Activated T-helper 2 cell treated with anti-CD3 and anti-CD28 coated beads, Interferon-gamma antibody, Interleukin-2, Interleukin-4, amounts not matched to agents 10 μg/mL and 5 μg/mL and 100 μg/mL, durations not matched to agents 14 hours and 24 hours and 36 hours (primary cell): ENCODE measurements at regions not wholly inside any gene's neighbourhood (a gene's known extent, or its start where the extent isn't known, plus 50 kb on each side); places are given as distances from the start of the nearest gene placed in this dataset.
"Not testable (repeated sequence)": the region's sequence is repeated elsewhere in the genome, so short reads cannot be mapped to it uniquely, and the experiment has no call there.

Experiments used
- DNase-seq: peaks from one replicate; pipeline ENCODE4 v3.0.0; 2021; ENCODE audit warnings: low spot score
- H3K27ac Mint-ChIP-seq: one replicate; pipeline ENCODE4 v1.8.0; 2021; ENCODE audit warnings: mixed read lengths
- H3K27me3 Mint-ChIP-seq: one replicate; pipeline ENCODE4 v1.8.0; 2021; ENCODE audit warnings: low read depth, mixed read lengths
- H3K36me3 Mint-ChIP-seq: one replicate; pipeline ENCODE4 v1.8.0; 2021; ENCODE audit warnings: low read depth, mixed read lengths
- H3K4me1 Mint-ChIP-seq: one replicate; pipeline ENCODE4 v1.8.0; 2021; ENCODE audit warnings: low read depth, mixed read lengths
- H3K4me3 Mint-ChIP-seq: one replicate; pipeline ENCODE4 v1.8.0; 2021; ENCODE audit warnings: low read depth, mild to moderate bottlenecking, moderate library complexity, mixed read lengths
- H3K9me3 Mint-ChIP-seq: one replicate; pipeline ENCODE4 v1.8.0; 2021; ENCODE audit warnings: mixed read lengths
- intact Hi-C: fragments of 100-400 bp; cut with micrococcal nuclease; formaldehyde crosslinking; loops from one replicate; pipeline ENCODE4 v1.15.1; 2023

DNA sequence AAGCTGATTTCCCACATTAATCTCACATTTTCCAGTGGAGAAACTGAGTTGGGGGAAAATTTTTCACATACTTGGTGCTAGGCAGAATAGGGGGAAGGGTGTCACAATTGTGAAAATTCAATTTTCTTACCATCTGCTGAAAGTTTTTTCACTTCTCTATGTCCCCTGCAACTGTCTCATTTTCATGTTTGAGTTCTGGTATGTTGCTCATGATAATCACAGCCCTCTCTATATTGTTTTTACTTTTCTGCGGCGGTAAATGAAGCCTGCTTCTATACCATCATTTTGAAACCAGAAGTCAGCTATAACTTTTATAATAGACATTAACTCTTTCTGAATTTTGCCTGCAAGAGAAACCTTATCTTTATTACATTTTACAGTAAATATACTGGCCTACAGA, 1664.5 kb downstream of the EFNA5 start:
- peaks cover 14% of the 10 kb centered on the region for H3K9me3 Mint-ChIP-seq
- H3K4me3 Mint-ChIP-seq = no peak overlapping the region
- no peaks in the 10 kb centered on the region for H3K36me3 Mint-ChIP-seq
- H3K4me1 Mint-ChIP-seq = no peaks in the 10 kb centered on the region
- intact Hi-C loops = no loop called here
- no peaks in the 10 kb centered on the region for H3K27me3 Mint-ChIP-seq
- DNase-seq = no peak
- H3K27ac Mint-ChIP-seq = no peak overlapping the region

DNA sequence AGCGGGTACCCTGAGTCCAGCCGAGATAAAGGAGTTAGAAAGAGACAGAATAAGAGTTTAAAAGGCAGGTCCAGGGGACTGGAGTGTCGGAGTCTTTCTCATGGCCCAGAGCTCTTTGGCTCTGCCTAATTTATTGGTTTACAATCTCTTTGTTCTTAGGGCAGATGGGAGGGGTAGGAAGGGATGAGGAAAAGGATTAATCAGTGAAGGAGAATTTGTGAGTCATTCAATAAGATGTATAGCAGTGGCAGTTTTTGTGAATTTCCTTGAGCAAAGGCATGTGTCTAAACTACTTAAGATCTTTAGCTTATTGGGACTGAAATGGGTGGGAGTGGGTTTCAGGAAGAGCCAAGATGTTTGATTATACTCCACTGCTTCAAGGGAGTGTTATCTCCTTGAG, 1671.7 kb downstream of the EFNA5 start:
- peaks cover 27% of the 10 kb centered on the region for H3K9me3 Mint-ChIP-seq
- intact Hi-C loops, H3K36me3 Mint-ChIP-seq, H3K4me1 Mint-ChIP-seq, H3K4me3 Mint-ChIP-seq, DNase-seq, H3K27me3 Mint-ChIP-seq, H3K27ac Mint-ChIP-seq: not testable (repeated sequence)

DNA sequence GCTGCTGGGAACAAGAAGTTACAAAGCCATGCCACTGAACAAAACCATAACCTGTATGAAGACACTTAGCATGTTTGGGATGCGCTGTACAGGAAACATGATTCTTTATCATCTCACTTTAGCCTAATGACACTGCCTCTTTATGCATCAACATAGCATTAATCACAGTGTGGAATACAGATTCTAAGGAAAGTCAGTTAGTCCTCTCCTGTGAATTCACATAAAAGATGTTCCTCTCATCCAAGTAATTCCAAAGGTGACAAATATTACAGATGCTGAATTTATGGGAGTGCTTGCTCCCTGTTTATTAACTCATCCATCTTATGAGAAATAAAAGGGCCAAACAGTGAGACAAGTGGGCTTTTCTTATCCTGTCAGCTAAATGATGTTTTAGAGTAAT, 1677.7 kb downstream of the EFNA5 start:
- Mint-ChIP-seq H3K4me3 (no peak overlapping the region), H3K9me3 (no peaks in the 10 kb centered on the region), H3K36me3 (no peaks in the 10 kb centered on the region), H3K27ac (no peak overlapping the region), H3K4me1 (no peaks in the 10 kb centered on the region), H3K27me3 (no peaks in the 10 kb centered on the region)
- no peak for DNase-seq
- intact Hi-C loops = no loop called here

DNA sequence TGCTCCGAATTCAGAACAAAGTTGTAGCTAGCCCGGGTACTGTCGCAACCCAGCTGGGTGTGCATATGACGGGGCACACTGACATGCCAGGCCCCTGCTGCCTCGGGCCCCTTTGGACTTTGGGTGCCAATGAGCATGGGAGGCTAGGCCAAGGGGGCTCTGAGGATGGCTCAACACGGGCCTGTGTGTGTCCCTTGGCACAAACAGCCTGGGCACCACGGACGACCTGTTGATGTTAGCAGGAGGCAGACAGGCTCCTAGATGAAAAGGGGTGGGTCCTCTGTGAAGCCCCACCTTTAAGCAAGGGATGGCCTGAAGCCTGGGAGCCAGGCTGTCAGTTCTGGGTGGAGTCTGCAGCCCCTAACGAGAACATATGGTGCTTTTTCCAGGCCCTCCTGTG, 1688.2 kb downstream of the EFNA5 start:
- peaks cover 15% of the 10 kb centered on the region for H3K9me3 Mint-ChIP-seq
- no peak overlapping the region for H3K4me3 Mint-ChIP-seq
- H3K36me3 Mint-ChIP-seq = no peaks in the 10 kb centered on the region
- no peaks in the 10 kb centered on the region for H3K27me3 Mint-ChIP-seq
- no peaks in the 10 kb centered on the region for H3K4me1 Mint-ChIP-seq
- intact Hi-C loops = no loop called here
- no peak for DNase-seq
- no peak overlapping the region for H3K27ac Mint-ChIP-seq

DNA sequence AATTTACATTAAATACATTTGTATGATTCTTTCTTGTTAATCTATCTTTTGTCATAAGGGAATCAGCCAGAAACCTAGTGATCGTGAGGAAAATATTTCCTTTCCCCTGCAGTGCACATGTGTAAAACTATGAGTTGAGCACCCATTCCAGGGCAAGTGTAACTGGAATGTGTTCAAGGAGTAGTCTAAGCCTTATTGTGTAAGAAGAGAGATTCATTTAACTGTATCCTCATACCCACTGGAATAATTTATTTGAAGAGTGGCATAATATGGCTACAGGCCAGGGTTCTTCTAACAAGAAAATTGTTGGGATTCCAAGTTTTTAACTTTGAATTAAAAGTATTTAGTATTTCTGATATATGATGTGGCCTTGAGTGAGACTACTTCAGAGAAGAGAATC, 1692.7 kb downstream of the EFNA5 start:
- Mint-ChIP-seq H3K4me1 (no peaks in the 10 kb centered on the region), H3K27me3 (no peaks in the 10 kb centered on the region), H3K9me3 (peaks cover 19% of the 10 kb centered on the region), H3K4me3 (no peak overlapping the region), H3K27ac (no peak overlapping the region), H3K36me3 (no peaks in the 10 kb centered on the region)
- intact Hi-C loops = no loop called here
- no peak for DNase-seq

DNA sequence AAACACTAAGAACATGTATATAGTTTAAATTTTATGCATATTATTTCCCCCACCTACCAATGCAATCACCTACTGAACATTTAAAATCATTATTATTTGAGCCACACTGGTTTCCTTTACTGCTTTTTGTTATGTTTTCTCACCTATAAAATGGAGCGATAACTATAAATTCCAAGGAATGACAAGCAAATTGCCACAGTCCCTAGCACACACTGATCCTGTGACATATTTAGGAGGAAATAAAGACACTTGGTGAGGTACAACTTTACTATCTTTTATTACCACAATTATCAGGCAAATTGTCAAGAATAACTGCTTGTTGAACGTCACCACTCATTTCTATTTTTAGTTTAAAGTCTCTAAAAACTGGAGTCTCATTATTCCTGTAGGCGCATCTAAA, 1693.6 kb downstream of the EFNA5 start:
- intact Hi-C loops = no loop called here
- H3K9me3 Mint-ChIP-seq = peaks cover 19% of the 10 kb centered on the region
- no peaks in the 10 kb centered on the region for H3K4me1 Mint-ChIP-seq
- no peaks in the 10 kb centered on the region for H3K27me3 Mint-ChIP-seq
- no peak for DNase-seq
- no peaks in the 10 kb centered on the region for H3K36me3 Mint-ChIP-seq
- H3K4me3 Mint-ChIP-seq = no peak overlapping the region
- no peak overlapping the region for H3K27ac Mint-ChIP-seq

DNA sequence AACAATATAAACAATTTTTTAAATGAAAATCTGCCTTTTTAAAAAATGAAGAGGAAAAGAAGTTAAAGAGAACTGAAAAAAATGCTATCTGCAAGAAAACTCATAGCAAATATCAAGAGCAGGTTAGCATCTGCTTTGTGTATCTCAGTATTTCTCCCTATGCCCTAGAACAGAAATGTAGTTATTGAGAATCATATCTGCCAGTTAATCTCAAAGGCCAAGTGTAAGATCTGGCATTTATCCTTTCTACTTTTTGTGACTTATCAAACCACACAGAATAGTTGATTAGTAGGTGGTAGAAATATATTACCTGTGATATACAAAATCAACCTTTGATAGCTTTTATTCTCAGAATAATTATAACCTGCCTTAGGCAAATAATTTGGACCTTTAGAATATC, 1699.8 kb downstream of the EFNA5 start:
- H3K4me3 Mint-ChIP-seq = no peak overlapping the region
- intact Hi-C loops = no loop called here

DNA sequence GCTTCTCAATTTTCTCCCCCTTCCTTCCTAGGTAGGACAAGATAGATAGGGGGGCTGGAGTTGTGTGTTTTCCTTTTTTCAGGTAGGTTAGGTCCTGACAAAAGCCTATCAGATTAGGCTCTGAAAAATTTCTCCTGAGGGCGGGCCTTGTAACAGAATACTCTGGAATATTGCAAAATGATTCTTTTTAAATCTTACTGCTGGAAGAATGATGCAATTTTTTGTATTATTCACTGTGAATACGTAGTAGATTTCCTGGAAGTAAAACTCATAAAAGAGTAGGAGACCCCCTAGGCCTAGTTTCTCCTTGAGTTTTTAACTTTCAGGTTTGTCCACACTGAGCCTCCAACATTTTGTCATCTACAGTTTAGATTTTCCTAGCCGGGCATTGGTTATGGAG, 1701.8 kb downstream of the EFNA5 start:
- Mint-ChIP-seq H3K27ac (no peak overlapping the region), H3K4me3 (no peak overlapping the region), H3K27me3 (no peaks in the 10 kb centered on the region), H3K9me3 (peaks cover 31% of the 10 kb centered on the region), H3K4me1 (no peaks in the 10 kb centered on the region), H3K36me3 (no peaks in the 10 kb centered on the region)
- intact Hi-C loops = no loop called here
- no peak for DNase-seq

More for the DNA sequence above, 1699.8 kb downstream of the EFNA5 start:
- Mint-ChIP-seq H3K27ac (no peak overlapping the region), H3K9me3 (peaks cover 31% of the 10 kb centered on the region), H3K36me3 (no peaks in the 10 kb centered on the region), H3K4me1 (no peaks in the 10 kb centered on the region), H3K27me3 (no peaks in the 10 kb centered on the region)
- no peak for DNase-seq

DNA sequence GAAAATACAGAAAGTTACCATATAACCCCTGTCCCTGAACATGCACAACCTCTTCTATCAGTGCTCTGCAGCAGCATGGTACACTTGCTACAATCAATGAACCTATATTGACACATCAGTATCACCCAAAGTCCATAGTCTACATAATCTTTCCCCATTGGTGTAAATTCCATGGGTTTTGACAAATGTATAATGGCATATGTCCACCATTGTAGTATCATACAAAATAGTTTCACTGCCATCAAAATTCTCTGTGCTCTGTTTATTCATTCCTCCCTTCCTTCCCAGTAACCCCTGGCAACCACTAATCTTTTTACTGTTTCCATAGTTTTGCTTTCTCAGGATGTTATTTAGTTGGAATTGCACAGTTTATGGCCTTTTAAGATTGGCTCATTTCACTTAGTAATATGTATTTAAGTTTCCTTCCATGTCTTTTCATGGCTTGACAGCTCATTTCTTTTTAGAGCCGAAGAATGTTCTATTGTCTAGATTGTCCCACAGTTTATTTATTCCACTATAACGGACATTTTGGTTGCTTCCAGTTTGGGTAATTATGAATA, 1707.0 kb downstream of the EFNA5 start:
- no peak for DNase-seq
- Mint-ChIP-seq H3K4me3 (no peak overlapping the region), H3K36me3 (no peaks in the 10 kb centered on the region), H3K27ac (no peak overlapping the region), H3K9me3 (peaks cover 26% of the 10 kb centered on the region), H3K4me1 (no peaks in the 10 kb centered on the region), H3K27me3 (no peaks in the 10 kb centered on the region)
- intact Hi-C loops = no loop called here

DNA sequence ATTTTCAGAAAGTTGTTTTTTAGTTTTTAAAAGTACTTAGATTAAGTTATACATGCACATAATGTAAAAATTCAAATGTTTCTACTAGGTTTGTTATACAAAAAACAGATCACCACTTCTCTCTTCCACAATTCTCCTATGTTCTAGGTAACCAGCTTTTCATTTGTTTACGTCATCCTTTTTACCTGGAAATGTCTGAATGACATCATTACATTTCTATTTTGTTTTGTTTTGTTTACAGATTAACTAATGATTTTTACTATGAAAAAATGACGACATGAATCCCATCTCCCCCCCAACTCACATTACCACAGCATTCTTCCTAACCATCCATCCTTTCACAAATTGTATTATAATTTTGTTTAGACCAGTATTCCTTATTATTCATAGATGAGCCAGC, 1709.2 kb downstream of the EFNA5 start:
- intact Hi-C loops = no loop called here
- no peak overlapping the region for H3K27ac Mint-ChIP-seq
- no peaks in the 10 kb centered on the region for H3K4me1 Mint-ChIP-seq
- H3K9me3 Mint-ChIP-seq = peaks cover 9% of the 10 kb centered on the region
- no peaks in the 10 kb centered on the region for H3K36me3 Mint-ChIP-seq
- no peak for DNase-seq
- no peaks in the 10 kb centered on the region for H3K27me3 Mint-ChIP-seq
- H3K4me3 Mint-ChIP-seq = no peak overlapping the region

DNA sequence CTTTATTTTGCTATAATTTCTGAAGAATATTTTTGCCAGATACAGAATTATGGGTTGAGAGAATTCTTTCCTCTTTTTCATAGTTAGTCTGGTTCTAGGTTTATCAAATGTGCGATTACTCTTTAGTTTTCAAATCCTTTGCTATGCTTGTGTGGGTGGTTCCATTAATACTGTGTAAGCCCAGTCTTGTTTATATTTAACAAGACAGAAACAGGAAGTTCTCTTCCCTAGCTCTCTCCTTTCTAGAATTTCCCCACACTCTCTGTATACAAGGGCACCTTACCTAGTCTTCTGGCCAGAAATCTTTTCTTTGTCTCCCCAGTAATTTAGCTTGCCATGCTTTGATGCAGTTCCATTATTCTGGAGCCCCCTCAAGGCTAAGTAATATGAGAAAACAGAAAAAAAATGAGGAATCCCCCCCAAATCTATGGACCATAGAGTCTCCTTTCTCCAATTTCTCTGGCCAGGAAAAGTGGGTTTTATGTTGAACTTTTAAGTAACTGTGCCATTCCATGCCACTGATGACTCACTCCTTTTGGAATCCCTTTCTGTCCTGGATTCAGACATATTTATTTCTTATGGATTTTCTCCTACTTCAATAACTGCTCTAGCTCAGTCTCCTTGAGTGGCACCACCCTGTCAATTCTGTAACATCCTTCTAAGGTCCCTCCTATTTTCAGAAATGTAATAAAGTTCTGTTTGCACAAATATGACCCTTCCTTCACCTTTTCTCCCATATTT, 1714.1 kb downstream of the EFNA5 start:
- Mint-ChIP-seq H3K27ac (no peak overlapping the region), H3K9me3 (peaks cover 13% of the 10 kb centered on the region), H3K36me3 (no peaks in the 10 kb centered on the region), H3K27me3 (no peaks in the 10 kb centered on the region), H3K4me1 (no peaks in the 10 kb centered on the region), H3K4me3 (no peak overlapping the region)
- no peak for DNase-seq
- intact Hi-C loops = no loop called here

DNA sequence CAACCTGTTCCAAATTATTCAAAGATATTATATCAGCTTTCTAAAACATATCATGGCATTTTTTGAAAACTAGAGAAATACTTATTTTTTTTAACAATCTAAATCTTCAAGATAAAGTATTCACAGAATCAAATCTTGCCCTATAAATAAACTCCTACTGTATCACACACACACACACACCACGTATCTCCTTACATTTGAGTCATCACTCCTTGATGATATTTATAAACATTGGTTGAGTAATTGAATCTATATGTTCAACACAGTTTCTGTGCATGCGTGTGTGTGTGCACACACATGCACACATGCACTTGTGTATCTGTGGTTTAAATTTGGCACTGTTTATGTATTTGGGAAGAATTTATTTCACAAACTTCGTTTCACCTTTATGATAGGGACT, 1716.4 kb downstream of the EFNA5 start:
- no peak overlapping the region for H3K27ac Mint-ChIP-seq
- H3K27me3 Mint-ChIP-seq = no peaks in the 10 kb centered on the region
- no peaks in the 10 kb centered on the region for H3K4me1 Mint-ChIP-seq
- intact Hi-C loops = no loop called here
- H3K36me3 Mint-ChIP-seq = no peaks in the 10 kb centered on the region
- H3K4me3 Mint-ChIP-seq = no peak overlapping the region
- DNase-seq = no peak
- H3K9me3 Mint-ChIP-seq = peaks cover 10% of the 10 kb centered on the region

DNA sequence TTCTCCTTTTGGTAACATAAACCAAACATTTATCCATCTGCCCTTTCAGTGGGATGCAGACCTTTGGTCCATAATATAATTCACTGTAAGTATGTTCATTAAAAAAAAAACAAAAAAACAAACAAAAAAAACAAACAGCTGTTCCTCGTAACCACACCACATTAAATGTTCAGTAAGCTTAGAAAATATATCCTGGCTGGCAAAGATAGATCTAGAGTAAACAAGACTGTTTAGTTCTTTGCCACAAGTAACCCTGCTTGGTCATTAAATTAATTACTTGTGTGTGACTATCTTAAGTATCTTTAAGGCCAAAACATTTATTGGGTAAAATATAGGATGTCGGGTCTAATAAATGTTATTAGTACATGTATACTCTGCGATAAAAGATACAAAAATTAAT, 1717.1 kb downstream of the EFNA5 start:
- Mint-ChIP-seq H3K4me3 (no peak overlapping the region), H3K9me3 (peaks cover 10% of the 10 kb centered on the region), H3K36me3 (no peaks in the 10 kb centered on the region), H3K27ac (no peak overlapping the region), H3K27me3 (no peaks in the 10 kb centered on the region), H3K4me1 (no peaks in the 10 kb centered on the region)
- intact Hi-C loops = no loop called here
- no peak for DNase-seq

DNA sequence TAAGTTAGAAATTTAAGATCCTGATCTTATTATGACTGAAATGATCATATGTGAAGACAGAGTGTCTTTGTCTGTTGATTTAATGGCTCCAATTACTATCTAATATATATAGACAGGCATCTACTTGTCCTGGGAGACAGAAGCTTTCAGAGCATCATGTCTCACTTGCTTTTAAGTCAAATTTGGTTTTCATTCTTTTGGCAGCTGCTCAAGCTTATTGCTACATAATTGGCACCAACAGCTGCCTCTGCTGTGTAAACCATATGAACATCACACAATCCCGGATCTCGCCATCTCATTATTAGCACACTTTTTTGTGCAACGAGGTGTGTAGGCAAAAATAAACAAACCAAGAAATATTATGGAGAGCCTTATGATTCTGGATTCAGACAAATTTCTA, 1717.9 kb downstream of the EFNA5 start:
- intact Hi-C loops = no loop called here
- no peak for DNase-seq
- Mint-ChIP-seq H3K27me3 (no peaks in the 10 kb centered on the region), H3K27ac (no peak overlapping the region), H3K4me3 (no peak overlapping the region), H3K4me1 (no peaks in the 10 kb centered on the region), H3K36me3 (no peaks in the 10 kb centered on the region), H3K9me3 (peaks cover 10% of the 10 kb centered on the region)
